Gastroesophageal sphincter (tissue), 3 donors: ENCODE measurements at regions not wholly inside any gene's neighbourhood (a gene's known extent, or its start where the extent isn't known, plus 50 kb on each side); places are given as distances from the start of the nearest gene placed in this dataset.

Experiments
- EP300 ChIP-seq: sonication (generic); formaldehyde crosslinking; IDR thresholded peaks from one replicate; pipeline ENCODE4 v1.6.1; 2017; ENCODE audit warnings: antibody characterized with exemption, mild to moderate bottlenecking
- POLR2A ChIP-seq, 2 donors: fragments of 450-650 bp; IDR thresholded peaks; one replicate each; pipeline ENCODE4 v1.6.1; 2017; ENCODE audit warnings: antibody characterized with exemption in 2 of 2, mild to moderate bottlenecking in 2 of 2, moderate library complexity in 1 of 2
- TF ChIP-seq, protein P1 (sequence below), 4 experiments: fragments of 200-600 bp in 2 of 4; fragments of 450-650 bp in 2 of 4; sonication (generic) in 1 of 4; IDR thresholded peaks; one replicate each; pipeline ENCODE4 v1.5.1; 2017 to 2019; ENCODE audit warnings: antibody characterized with exemption in 4 of 4, mild to moderate bottlenecking in 2 of 4, moderate library complexity in 2 of 4

DNA sequence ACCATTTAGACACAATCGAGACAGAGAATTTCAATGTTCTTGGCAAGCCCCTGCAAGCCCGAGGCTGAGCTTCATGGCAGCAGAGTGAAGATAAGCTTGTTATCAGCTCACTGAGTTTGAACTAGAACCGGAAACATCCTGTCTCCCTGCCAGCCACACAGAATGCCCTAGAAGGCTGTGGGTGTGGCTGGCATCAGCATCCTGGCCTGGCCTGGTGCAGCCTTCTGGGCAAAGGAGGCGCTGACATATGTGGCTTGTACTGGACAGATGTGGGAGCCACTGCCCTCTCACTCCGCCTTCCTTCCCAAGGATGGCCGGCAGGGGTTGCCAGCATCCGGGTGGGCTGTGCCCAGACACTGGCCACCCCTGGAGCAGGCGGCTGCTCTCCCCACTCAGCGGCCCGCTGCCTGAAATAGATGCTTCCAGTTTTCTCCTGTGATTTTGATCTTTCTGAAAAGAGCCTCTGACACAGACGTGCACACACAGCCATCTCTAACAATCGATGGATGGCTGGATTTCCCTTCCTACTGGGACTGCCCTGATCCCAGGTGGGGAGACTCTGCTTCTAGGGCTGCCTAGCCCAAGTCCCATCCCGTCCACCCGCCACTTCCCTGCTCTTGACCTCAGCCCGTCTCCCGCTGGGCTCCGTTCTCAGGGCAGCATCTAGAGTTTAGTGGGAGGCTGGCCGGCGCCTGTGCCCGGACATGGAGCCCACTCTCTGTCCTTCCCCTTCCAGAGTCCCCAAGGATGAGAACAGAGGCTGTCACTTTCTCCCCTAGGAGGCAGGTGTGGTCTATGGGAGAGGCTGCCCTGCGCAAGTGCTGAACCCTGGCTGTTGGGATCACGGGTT lies 149.7 kb downstream of the CTTN start:
- TF ChIP-seq, protein P1, sequence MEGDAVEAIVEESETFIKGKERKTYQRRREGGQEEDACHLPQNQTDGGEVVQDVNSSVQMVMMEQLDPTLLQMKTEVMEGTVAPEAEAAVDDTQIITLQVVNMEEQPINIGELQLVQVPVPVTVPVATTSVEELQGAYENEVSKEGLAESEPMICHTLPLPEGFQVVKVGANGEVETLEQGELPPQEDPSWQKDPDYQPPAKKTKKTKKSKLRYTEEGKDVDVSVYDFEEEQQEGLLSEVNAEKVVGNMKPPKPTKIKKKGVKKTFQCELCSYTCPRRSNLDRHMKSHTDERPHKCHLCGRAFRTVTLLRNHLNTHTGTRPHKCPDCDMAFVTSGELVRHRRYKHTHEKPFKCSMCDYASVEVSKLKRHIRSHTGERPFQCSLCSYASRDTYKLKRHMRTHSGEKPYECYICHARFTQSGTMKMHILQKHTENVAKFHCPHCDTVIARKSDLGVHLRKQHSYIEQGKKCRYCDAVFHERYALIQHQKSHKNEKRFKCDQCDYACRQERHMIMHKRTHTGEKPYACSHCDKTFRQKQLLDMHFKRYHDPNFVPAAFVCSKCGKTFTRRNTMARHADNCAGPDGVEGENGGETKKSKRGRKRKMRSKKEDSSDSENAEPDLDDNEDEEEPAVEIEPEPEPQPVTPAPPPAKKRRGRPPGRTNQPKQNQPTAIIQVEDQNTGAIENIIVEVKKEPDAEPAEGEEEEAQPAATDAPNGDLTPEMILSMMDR (IDR thresholded peaks at IDR 0.05) = no peak
- TF ChIP-seq EP300 = no peak
- no peak for TF ChIP-seq POLR2A (IDR thresholded peaks at IDR 0.05)
